K562 (cell line): ENCODE measurements at regions not wholly inside any gene's neighbourhood (a gene's known extent, or its start where the extent isn't known, plus 50 kb on each side); places are given as distances from the start of the nearest gene placed in this dataset.

Experiments
- ATAC-seq: fragments of 200-7000 bp; cut with Tn5 transposase; 3 replicates; pipeline ENCODE4 v1.9.1; 2020; ENCODE audit warnings: moderate library complexity
- BruUV-seq: library from RNA; stranded (reverse); fragments of 400-500 nt; replicated peaks from 2 replicates; lab custom pipeline; 2021; lab: Mats Ljungman, UMichigan
- CTCF ChIA-PET: fragments of 300-600 bp; formaldehyde crosslinking; extraction: SDS; loops from one replicate; lab custom pipeline; 2021; ENCODE audit warnings: low intra/inter-chr PET ratio; lab: Yijun Ruan, JAX
- POLR2A ChIA-PET: fragments of 300-600, 350-650 bp; sonication (Branson Sonifier 250); formaldehyde crosslinking; extraction: SDS; loops from one replicate; lab custom pipeline; 2021; ENCODE audit warnings: antibody characterized with exemption, inconsistent platforms; lab: Yijun Ruan, JAX
- DNase-seq, 4 experiments: peaks; one replicate each; pipeline versions ENCODE4 v3.0.0 to v3.0.0-alpha.2; 2011 to 2018; ENCODE audit warnings: low spot score in 3 of 4, mixed read lengths in 3 of 4; ENCODE audit errors: extremely low read depth in 1 of 4
- FAIRE-seq: peaks from 2 replicates; lab custom pipeline; 2011; peaks lifted over from hg19 to GRCh38; lab: Jason Lieb, UNC
- H2AFZ ChIP-seq: 2 replicates; pipeline ENCODE4 v1.6.0; 2011; ENCODE audit warnings: low read depth, low read length, control low read depth, inconsistent platforms
- H3K27ac ChIP-seq: fragments of 200-600 bp; 3 replicates; pipeline ENCODE4 v1.8.0; 2011; ENCODE audit warnings: low read depth, mild to moderate bottlenecking, control low read depth, inconsistent platforms, low read length, moderate library complexity, mixed read lengths; ENCODE audit errors: extremely low read depth
- H3K27me3 ChIP-seq, 2 experiments: fragments of 300-600 bp in 1 of 2; 2 replicates in 1 of 2; 3 replicates in 1 of 2; pipeline versions ENCODE4 v1.6.0 to v1.8.0; 2011; ENCODE audit warnings: inconsistent platforms in 2 of 2, low read length in 2 of 2, mild to moderate bottlenecking in 1 of 2, mixed read lengths in 1 of 2, moderate library complexity in 1 of 2; ENCODE audit not compliant: control insufficient read depth in 2 of 2, insufficient read depth in 2 of 2
- H3K36me3 ChIP-seq: fragments of 300-600 bp; 3 replicates; pipeline ENCODE4 v1.8.0; 2011; ENCODE audit warnings: mild to moderate bottlenecking, low read length, inconsistent platforms; ENCODE audit not compliant: control insufficient read depth, insufficient read depth
- H3K4me1 ChIP-seq, 2 experiments: fragments of 200-600 bp in 1 of 2; replicated peaks in 1 of 2; 2 replicates in 1 of 2; 3 replicates in 1 of 2; pipeline versions ENCODE4 v1.5.1 to v1.8.0; 2011; ENCODE audit warnings: inconsistent platforms in 2 of 2, low read length in 2 of 2, mild to moderate bottlenecking in 1 of 2, mixed read lengths in 1 of 2, moderate library complexity in 1 of 2; ENCODE audit not compliant: control insufficient read depth in 2 of 2, insufficient read depth in 2 of 2
- H3K4me2 ChIP-seq: 2 replicates; pipeline ENCODE4 v1.6.1; 2011; ENCODE audit warnings: low read length, control low read depth, inconsistent platforms, mixed read lengths; ENCODE audit not compliant: insufficient read depth
- H3K4me3 ChIP-seq: fragments of 200-600 bp; sonication (generic), shearing (Covaris generic); 2 replicates; pipeline ENCODE4 v1.5.1; 2016; ENCODE audit warnings: control low read depth, inconsistent platforms
- H3K79me2 ChIP-seq: fragments of 200-600 bp; 3 replicates; pipeline ENCODE4 v1.8.0; 2011; ENCODE audit warnings: low read length, inconsistent platforms; ENCODE audit not compliant: control insufficient read depth, insufficient read depth
- H3K9ac ChIP-seq, 2 experiments: 2 replicates each; pipeline versions ENCODE4 v1.6.0 to v1.6.1; 2011; ENCODE audit warnings: low read depth in 2 of 2, low read length in 2 of 2, control low read depth in 1 of 2, inconsistent platforms in 1 of 2, mild to moderate bottlenecking in 1 of 2, mixed read lengths in 1 of 2; ENCODE audit not compliant: insufficient read depth in 1 of 2
- H3K9me1 ChIP-seq: one replicate; pipeline ENCODE4 v1.6.0; 2011; ENCODE audit warnings: inconsistent platforms, mild to moderate bottlenecking, low read length, moderate library complexity; ENCODE audit not compliant: control insufficient read depth, insufficient read depth
- H3K9me3 ChIP-seq: replicated peaks from 2 replicates; pipeline ENCODE4 v1.5.1; 2011; ENCODE audit warnings: low read depth, low read length, inconsistent platforms; ENCODE audit not compliant: control insufficient read depth, insufficient read depth
- H4K20me1 ChIP-seq: replicated peaks from 2 replicates; pipeline ENCODE4 v1.6.1; 2011; ENCODE audit warnings: low read length, inconsistent platforms, mixed read lengths; ENCODE audit not compliant: control insufficient read depth, insufficient read depth
- CBFA2T3 ChIP-seq: fragments of 450-650 bp; IDR thresholded peaks from 2 replicates; pipeline ENCODE4 v1.6.1; 2017
- CBX5 ChIP-seq: IDR thresholded peaks from 2 replicates; pipeline ENCODE4 v1.6.1; 2014; ENCODE audit warnings: low read depth, borderline replicate concordance
- CHD1 ChIP-seq: fragments of 200-600 bp; sonication (generic); IDR thresholded peaks from one replicate; pipeline ENCODE4 v1.6.1; 2012; ENCODE audit warnings: mild to moderate bottlenecking, moderate library complexity, low read length, inconsistent platforms
- DDX20 ChIP-seq: fragments of 450-650 bp; IDR thresholded peaks from 2 replicates; pipeline ENCODE4 v1.6.1; 2016; ENCODE audit warnings: missing genetic modification characterization, low read depth, mild to moderate bottlenecking, missing compliant biosample characterization, moderate library complexity
- MGA ChIP-seq: fragments of 450-650 bp; IDR thresholded peaks from 2 replicates; pipeline ENCODE4 v1.6.1; 2016; ENCODE audit warnings: mild to moderate bottlenecking, moderate library complexity
- ZNF696 ChIP-seq: fragments of 250-450 bp; sonication (Bioruptor Pico); conservative IDR thresholded peaks from 2 replicates; pipeline ENCODE4 v1.4.0; 2020; ENCODE audit warnings: mild to moderate bottlenecking, moderate library complexity
- WGBS: fragments of 100-300 bp; shearing (Covaris generic); methylation state at CpG from one replicate; pipeline ENCODE4 v1.1.6; 2016; ENCODE audit warnings: low coverage, mixed read lengths; ENCODE audit not compliant: insufficient coverage; ENCODE audit errors: missing lambda C conversion rate; 5-methylcytosine and 5-hydroxymethylcytosine counted together
- in situ Hi-C: fragments of 300-500 bp; cut with MboI; formaldehyde crosslinking; loops from 4 replicates; pipeline ENCODE4 v1.15.0; 2018; ENCODE audit warnings: inconsistent platforms, mixed read lengths
- intact Hi-C: fragments of 100-400 bp; cut with micrococcal nuclease; formaldehyde crosslinking; loops from 2 replicates; pipeline ENCODE4 v1.14.2; 2022
- TF ChIP-seq, protein P1 (sequence below): fragments of 250-450 bp; sonication (Bioruptor Pico); IDR thresholded peaks from 2 replicates; pipeline ENCODE4 v1.8.0; 2021; ENCODE audit warnings: borderline replicate concordance, mild to moderate bottlenecking, moderate library complexity; ENCODE audit not compliant: poor library complexity, severe bottlenecking
- TF ChIP-seq, protein P2 (sequence below): fragments of 150-350 bp; IDR thresholded peaks from 2 replicates; pipeline ENCODE4 v1.6.1; 2014; ENCODE audit warnings: low read depth, mild to moderate bottlenecking, low read length, borderline replicate concordance

- no peak overlapping the region for H2AFZ ChIP-seq
- DNase-seq (no peak), ATAC-seq (no peak), FAIRE-seq (no peak)
- ChIA-PET CTCF (no interaction called here), POLR2A (no interaction called here)
- WGBS: 0% methylated on average over 7 of the region's 7 CpGs
- H3K9me1 ChIP-seq: no peaks in the 10 kb centered on the region
- H3K79me2 ChIP-seq: no peaks in the 10 kb centered on the region
- no peak overlapping the region for H3K27ac ChIP-seq
- intact Hi-C loops: no loop called here
- no TSS peak for BruUV-seq
- H3K9ac ChIP-seq: no peak overlapping the region
- H3K4me3 ChIP-seq: no peak overlapping the region
- in situ Hi-C loops: no loop called here
- no peaks in the 10 kb centered on the region for H3K36me3 ChIP-seq
- peaks cover 0 to 4% of the 10 kb centered on the region in 2 experiments; a peak in 1 of 5 replicates for H3K27me3 ChIP-seq
- H4K20me1 ChIP-seq: no peaks in the 10 kb centered on the region
- no peaks in the 10 kb centered on the region for H3K4me1 ChIP-seq
- H3K9me3 ChIP-seq: no peaks in the 10 kb centered on the region
- no peak overlapping the region for H3K4me2 ChIP-seq
- no peak for TF ChIP-seq DDX20 (tag)
- TF ChIP-seq, protein P1, sequence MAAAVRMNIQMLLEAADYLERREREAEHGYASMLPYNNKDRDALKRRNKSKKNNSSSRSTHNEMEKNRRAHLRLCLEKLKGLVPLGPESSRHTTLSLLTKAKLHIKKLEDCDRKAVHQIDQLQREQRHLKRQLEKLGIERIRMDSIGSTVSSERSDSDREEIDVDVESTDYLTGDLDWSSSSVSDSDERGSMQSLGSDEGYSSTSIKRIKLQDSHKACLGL (CRISPR knock-in tag): no peak
- no peak for TF ChIP-seq MGA
- TF ChIP-seq CBFA2T3: no peak
- no peak for TF ChIP-seq ZNF696 (CRISPR knock-in tag)
- TF ChIP-seq CHD1: no peak
- no peak for TF ChIP-seq CBX5
- TF ChIP-seq, protein P2, sequence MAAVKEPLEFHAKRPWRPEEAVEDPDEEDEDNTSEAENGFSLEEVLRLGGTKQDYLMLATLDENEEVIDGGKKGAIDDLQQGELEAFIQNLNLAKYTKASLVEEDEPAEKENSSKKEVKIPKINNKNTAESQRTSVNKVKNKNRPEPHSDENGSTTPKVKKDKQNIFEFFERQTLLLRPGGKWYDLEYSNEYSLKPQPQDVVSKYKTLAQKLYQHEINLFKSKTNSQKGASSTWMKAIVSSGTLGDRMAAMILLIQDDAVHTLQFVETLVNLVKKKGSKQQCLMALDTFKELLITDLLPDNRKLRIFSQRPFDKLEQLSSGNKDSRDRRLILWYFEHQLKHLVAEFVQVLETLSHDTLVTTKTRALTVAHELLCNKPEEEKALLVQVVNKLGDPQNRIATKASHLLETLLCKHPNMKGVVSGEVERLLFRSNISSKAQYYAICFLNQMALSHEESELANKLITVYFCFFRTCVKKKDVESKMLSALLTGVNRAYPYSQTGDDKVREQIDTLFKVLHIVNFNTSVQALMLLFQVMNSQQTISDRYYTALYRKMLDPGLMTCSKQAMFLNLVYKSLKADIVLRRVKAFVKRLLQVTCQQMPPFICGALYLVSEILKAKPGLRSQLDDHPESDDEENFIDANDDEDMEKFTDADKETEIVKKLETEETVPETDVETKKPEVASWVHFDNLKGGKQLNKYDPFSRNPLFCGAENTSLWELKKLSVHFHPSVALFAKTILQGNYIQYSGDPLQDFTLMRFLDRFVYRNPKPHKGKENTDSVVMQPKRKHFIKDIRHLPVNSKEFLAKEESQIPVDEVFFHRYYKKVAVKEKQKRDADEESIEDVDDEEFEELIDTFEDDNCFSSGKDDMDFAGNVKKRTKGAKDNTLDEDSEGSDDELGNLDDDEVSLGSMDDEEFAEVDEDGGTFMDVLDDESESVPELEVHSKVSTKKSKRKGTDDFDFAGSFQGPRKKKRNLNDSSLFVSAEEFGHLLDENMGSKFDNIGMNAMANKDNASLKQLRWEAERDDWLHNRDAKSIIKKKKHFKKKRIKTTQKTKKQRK: no peak
Measured at GRCh38 chr13:111449041-111449440, 128.6 kb downstream of the TEX29 start.
